Upper lobe of left lung (tissue), 4 donors: ENCODE measurements at regions not wholly inside any gene's neighbourhood (a gene's known extent, or its start where the extent isn't known, plus 50 kb on each side); places are given as distances from the start of the nearest gene placed in this dataset.

Source experiments
- CTCF ChIP-seq, 6 experiments: fragments of 450-650 bp in 4 of 6; fragments of 200-600 bp in 2 of 6; sonication (generic) in 2 of 6; IDR thresholded peaks; one replicate each; pipeline ENCODE4 v1.5.1; 2016 to 2019; ENCODE audit warnings: antibody characterized with exemption in 6 of 6
- POLR2A ChIP-seq, 4 donors: fragments of 450-650 bp; IDR thresholded peaks; one replicate each; pipeline ENCODE4 v1.5.1; 2016 to 2017; ENCODE audit warnings: antibody characterized with exemption in 4 of 4, mild to moderate bottlenecking in 2 of 4

- no peak for TF ChIP-seq CTCF (IDR thresholded peaks at IDR 0.05)
- no peak for TF ChIP-seq POLR2A (IDR thresholded peaks at IDR 0.05)
Measured at GRCh38 chr5:166013415-166013814, 2278.0 kb upstream of the WWC1 start.
